HG02623 (cell line): ENCODE measurements at regions not wholly inside any gene's neighbourhood (a gene's known extent, or its start where the extent isn't known, plus 50 kb on each side); places are given as distances from the start of the nearest gene placed in this dataset.
A peak's percentile ranks its signal among the peaks of the same experiment; 100 is the strongest.

Source experiments
- ATAC-seq: cut with Tn5 transposase; IDR thresholded peaks from one replicate; pipeline ENCODE4 v1.9.1; 2021; ENCODE audit warnings: moderate library complexity; ENCODE audit not compliant: unreplicated experiment

DNA sequence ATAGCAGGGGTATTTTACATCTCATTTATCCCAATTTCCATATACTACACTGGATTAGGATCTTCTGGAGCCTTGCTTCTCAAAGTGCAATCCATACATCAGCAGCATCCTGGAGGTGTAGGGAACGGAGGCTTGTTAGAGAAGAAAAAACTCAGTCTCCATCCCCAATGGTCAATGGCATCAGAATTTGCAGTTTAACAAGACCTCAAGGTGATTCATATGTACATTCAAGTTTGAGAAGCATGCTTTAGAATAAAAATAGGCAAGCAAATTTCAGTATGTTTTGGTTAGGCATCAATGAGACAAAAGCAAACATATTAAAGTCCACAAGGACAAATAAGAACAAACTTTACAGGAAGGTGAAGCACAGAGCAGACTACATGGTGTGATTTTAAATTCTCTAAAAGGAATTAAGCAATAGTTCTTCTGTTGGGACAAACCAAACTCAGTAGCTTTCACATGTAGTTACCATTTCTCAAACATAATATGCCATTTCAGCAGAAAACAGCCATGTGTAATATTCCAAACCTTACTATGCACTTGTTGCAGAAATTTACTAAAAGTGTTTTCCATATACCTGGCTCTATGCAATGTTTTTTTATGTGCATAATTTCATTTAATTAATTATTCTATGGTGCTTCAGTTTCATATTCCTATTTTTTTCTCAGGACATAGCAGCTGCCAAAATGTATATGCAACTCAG, 360.3 kb upstream of the NECTIN3 start:
- ATAC-seq = no peak

DNA sequence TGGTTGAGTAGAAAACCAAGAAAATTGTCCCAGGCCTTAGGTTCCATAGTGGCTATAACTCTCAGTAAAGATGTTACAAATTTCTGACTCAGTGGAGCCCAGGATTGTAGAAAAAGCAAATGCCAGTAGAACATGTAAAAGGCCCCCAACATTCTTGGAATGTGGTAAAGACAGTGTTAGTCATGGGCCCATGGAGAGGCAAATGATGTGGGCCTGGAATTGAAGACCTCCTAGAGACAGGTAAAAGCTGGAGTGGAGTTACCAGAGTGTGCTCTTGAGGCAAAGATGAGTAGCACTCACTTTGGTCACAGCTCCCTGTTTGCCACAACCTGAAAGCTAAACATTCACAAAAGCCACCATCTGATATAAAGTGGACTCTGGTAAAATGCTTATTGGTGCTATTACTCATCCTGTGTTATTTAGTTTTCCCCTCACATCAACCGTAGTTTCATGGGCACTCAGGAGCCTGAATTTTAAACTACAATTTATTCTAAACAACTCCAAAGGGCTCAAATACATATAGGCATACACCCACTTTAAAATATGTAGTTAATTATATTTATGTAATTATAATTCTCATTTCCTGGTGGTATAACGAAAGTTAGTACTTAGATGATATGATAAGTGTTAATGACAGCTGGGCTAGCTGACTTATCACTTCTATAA, 359.6 kb upstream of the NECTIN3 start:
- no peak for ATAC-seq

DNA sequence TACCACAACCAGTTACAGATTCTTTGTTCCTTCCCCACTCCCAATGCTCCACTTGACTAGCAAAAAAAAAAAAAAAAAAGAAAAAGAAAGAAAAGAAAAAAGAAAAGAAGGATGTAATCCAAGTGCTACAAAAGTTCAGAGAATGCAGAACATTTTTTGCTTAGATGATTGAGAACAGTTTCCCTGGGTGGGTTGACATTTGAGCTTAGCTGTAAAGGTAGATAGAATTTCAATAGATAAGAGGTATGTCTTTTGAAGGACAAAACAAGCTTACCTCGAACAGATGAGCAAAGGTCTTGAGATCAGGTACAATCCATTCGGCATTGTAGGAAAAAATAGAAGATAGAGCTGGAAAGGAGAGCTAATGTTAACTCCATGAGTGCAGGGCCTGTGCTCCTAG, 344.6 kb upstream of the NECTIN3 start:
- ATAC-seq = no peak

DNA sequence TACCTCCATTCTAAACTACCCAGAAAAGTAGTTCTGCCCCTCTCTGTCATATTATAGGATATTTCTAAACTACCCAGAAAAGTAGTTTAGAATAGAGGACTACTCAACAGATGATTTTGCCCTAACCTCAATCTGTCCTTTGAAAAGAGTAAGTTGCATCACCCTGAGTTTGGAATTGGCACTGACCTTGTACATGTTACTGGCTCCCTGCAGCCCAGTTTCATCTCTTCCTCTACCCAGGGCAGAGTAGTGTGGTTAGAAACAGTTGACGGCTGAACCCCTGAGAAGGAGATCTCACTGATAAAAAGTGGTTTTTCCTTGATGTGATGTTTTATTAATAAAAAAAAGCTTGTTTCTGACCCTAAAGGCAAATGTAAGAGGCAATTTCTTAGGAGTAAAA, 340.5 kb upstream of the NECTIN3 start:
- ATAC-seq = no peak

DNA sequence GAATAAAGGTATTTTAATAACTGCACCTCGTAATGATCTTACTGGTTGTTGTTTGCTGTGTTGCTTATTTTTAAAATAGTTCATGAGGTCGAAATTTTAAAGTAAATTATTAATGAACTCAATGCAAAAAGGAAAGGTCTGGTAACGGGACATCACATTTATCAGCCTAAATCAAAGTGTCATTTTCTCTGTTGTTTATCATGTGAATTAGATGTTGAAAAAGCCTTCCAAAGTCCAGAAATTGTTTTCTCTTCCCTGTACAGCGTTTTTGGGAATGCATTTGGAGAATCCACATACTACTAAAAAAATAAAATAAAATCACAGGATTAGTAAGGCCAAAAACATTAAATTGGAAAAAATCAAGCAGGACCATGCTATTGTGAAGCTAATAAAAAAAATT, 339.2 kb upstream of the NECTIN3 start:
- no peak for ATAC-seq

DNA sequence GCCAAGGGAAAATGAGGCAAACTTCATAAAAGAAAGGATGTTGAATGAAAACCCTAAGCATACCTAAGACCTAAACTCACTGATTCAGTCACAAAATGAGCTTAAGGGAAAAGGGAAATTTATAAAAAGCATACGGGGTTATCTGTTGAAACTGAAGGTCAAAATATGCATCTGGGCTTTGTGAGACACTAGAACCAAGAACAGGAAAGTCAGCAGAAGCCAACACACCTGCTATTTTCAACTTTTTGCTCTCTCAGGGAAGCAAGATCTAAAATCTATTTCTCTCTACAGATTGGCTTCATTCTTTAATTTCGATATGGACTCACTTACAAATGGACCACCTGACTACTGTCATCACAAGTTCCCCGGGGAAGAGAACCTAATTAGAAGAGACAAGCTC, 338.6 kb upstream of the NECTIN3 start:
- no peak for ATAC-seq

DNA sequence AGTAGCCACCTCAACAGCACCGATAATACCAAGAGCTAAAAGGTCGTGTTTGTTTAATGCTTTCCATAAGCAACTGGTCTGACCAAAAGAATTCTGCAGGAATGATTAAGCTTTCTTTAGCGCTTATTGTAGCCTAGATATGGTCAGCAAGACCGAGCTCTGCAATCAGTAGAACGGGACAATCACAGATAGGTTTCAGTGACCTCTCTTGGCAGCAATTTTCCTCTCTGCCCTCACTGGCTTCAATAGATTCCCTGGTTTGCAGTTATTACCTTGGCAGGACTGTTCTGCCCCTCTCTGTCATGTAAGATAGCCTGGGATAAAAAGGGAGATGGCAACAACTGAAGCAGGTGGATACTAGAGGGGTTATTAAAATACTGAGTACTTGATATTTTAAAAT, 337.1 kb upstream of the NECTIN3 start:
- ATAC-seq = no peak

DNA sequence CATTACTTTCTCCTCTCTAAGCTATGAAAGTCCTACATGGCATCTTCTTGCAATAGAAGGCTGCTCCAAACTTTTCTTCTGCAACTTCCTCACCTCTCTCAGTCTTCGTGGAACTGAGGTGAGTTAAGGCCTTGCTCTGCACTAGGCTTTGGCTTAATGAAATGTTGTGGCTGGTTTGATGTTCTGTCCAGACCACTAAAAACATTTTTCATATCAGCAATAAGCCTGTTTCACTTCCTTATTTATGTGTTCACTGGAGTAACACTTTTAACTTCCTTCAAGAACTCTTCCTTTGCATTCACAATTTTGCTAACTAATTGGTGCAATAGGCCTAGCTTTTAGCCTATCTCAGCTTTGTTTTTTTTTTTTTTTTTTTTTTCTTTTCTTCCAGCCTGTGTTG, 335.3 kb upstream of the NECTIN3 start:
- ATAC-seq = peak; percentile 79

DNA sequence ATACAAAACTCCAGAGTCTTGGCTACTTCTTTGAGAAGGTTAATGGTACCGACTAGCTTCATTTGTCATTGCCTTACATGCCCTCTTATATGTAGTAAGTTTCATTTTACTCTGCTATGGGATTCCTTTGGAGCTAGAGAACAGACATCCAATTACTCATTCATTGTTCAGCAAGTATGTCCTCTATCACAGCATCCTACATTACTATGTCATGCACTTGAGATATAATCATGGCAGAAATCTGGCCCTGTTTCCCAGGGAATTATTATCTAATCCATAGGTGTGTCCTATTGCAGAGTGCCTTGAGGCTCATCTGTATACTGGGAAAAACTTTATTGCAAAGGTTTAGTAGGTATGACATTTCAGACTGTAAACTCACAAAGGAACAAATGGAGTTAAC, 333.1 kb upstream of the NECTIN3 start:
- no peak for ATAC-seq

DNA sequence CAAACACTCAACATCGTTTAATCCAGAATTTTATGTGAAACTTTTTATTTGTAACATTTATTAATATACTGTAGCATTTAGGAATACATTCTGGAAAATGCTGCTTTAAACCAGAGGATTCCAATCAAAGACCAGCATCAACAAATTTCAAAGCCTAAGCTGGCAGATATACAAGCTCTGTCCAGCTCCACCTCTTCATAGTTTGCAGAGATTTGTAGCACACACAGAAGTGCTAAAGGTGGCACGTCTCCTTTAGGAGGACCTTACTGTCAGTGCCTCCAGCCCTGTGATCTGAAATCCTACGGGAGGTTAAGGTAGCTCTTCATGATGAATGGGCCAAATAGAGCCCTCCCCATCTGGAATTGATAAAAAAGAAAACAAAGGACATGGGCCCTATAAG, 329.7 kb upstream of the NECTIN3 start:
- no peak for ATAC-seq

DNA sequence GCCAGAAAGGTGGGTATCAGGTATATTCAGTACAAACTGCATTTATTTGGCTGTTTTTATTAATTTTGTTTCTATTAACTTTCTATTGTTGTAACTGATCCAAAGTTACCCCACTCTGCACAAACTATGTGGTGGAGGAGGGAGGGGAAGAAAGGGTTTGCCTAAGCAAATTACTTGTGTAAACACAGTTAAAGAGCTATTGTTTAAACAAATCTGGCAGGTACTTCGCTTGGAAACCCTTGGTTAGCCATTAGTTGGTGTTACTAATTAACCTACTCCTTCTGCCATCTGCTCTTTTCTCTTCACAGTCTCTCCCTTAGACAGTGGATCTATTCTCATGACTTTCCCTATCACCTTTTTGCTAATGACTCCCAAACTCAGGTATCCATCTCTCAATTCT, 328.4 kb upstream of the NECTIN3 start:
- ATAC-seq = no peak

DNA sequence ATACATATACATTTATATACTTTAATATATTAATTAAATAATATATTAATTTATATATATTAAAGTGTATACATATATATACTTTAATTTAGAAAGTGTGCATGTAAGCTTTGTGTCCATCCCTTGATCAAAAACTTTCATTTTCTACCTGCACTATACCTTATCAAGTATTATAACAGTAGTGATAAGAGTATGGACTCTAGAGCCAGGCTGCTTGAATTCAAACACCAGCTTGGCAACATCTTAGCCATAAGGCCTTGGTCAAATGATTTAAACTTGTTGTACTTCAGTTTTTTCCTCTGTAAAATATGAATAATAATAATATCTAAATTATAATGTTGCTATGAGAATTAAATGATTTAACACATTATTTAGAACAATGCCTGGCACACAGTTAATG, 327.6 kb upstream of the NECTIN3 start:
- ATAC-seq = no peak

DNA sequence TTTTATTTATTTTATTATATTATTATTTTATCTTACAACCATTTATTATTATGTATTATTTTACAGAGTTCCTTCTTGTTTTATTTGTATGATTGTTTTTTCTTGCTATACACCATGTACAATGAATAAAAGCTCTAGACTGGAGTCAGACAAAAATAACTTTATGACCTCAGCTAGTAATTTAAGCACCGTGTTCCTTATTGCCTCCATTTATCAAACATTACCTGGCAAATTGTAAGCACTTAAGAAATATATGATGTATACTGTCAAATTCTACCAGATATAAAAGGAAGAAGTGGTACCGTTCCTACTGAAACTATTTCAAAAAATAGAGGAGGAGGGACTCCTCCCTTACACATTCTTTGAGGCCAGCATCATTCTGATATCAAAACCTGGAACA, 326.9 kb upstream of the NECTIN3 start:
- no peak for ATAC-seq

DNA sequence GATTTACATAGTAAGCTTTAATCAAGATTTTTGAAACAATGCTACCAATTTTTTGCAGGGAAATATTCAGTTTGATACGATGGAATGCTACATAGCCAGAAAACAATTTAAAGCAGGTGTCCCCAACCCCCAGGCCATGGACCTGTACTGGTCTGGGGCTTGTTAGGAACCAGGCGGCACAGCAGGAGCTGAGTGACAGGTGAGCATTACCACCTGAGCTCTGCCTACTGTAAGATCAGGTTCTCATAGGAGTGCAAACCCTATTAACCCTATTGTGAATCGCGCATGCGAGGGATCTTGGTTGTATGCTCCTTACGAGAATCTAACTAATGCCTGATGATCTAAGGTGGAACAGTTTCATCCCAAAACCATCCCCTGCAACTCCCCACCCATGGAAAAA, 322.6 kb upstream of the NECTIN3 start:
- no peak for ATAC-seq

DNA sequence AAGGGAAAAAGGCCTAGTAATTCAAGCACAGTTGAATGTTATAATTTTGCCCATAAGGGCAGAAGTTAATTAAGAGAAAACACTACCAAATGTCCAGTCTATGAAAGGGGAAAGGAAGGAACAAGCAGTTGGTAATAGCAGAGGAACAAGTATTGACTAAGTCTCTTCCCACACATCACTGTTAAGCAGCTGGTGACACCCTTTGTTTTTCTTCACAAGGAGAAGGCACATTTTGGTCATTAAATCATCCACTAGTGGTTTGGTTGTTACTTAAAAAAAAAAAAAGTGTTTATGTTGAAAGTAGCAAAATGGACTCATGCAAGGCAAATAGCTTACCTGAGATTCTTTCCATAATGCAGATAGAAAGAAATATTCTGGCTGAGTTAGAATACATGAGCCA, 321.4 kb upstream of the NECTIN3 start:
- ATAC-seq = no peak

DNA sequence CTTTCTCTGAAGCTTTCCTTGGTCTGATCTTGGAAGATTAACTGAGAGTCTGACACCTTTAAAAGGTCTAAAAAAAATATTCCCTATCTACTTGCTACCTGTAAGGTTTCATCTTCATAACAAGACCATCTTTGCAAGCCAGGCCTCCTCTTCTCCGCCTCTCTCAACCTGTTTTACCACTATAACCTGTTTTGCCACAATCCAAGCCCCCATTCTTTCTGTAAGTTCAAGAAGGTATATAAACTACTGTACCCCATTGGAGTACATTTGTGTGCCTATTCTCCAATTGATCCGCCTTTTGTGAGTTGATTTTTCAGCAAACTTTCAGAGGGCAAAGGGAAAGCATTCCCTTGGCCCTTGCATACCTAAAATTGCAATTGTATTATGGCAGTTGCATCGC, 319.3 kb upstream of the NECTIN3 start:
- no peak for ATAC-seq

DNA sequence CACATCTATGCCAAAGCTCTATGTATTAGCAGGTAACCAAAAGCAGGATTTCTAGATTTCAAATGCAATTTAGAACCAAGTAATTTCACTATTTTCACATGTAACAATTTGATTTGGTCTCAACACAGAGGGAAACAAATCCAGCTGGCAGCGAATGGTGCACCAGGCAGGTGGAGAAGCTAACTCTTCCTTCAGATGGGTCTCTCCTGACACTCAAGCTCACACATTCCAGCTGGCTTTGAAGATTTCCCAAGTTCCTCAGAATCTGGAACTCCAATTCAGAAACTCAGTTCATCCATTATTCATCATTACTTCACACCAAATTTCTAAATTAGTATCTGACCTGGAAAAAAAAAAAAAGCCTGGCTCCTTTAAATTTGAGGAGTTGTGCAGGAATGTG, 318.1 kb upstream of the NECTIN3 start:
- ATAC-seq = no peak

DNA sequence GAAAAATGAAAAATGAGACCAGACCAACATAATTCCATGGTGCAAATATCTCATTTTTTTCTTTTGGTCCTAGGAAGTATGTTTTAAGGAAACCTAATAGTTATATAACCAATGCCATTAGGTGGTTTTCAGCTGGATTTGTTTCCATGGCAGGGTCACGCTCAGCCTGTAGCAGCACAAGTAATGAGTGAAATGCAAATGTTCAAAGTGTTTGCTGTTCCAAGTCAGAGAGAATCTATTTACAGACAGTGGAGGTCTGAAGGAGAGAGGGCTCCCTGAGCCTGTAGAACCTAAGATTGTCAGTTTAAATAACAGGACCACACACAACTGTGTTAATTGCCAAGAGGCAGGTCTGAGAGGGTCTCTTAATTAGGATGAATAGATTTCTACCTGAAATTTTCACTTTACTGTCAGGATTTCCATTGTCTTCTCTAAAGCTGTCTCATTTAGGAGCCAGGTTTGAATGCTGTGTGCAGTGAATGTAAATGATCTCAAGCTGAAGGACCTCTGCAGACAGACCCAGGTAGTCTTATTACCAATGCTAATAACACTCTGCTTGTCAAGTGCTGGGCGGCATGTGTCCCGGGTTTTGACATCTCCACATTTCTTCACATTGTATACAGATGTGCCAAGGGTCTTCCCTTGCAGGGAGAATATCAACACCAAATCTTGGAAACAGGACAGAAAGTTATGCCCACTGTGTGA, 317.3 kb upstream of the NECTIN3 start:
- no peak for ATAC-seq

DNA sequence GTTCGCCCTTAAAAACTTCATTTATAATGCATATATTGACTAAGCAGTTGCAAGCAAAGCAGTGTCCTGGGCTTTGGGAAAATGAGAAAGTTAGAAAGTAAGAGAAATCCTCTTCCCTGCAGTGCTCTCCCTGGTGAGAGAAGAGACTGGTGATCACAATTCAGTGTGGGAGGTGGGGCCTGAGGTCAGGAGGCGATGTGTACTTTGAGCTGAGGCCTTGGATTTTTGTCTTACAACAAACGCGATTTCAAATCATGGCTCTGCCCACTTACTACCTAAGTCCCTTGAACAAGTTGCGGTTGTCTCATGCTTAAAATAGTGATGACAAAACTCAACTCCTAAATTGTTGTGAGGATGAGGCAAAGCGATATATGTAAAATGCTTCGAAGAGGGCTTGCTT, 316.3 kb upstream of the NECTIN3 start:
- ATAC-seq = no peak

DNA sequence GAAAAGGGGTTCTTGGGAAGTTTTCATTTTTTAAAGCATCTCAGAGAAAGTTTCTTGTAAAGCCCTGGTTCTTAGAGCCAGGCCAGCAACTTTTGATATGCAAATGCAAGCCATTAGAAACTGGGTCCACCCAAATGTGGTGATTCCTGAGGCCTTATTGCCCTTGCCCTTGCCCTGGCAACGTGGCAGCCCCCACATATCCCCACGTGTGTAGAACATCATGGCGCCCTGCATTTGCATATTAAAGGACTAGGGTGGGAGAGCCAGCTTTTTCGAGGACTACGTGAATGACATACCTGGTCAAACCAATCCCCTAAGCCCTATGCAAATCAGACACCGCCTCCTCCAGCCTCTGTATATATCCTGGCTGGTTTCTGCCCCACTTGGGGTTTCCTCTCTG, 314.9 kb upstream of the NECTIN3 start:
- ATAC-seq = no peak

DNA sequence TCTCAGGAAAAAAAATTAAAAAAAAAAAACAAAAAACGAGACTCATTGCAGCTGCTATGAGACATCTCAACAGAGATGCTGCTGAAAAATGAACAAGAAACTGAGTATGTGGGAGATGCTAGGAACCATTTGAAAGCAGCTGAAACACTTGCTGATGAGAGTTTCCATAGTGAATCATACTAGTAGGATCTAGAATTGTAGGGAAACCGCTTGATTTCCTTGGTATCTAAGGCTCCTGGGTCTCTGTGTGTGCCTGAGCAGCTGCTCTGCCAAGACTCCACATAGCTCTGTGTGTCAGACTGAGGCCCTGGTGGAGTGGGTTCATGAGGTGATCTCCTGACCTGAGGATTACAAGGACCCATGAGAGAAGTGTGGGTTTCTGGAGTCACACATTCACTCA, 313.4 kb upstream of the NECTIN3 start:
- no peak for ATAC-seq

DNA sequence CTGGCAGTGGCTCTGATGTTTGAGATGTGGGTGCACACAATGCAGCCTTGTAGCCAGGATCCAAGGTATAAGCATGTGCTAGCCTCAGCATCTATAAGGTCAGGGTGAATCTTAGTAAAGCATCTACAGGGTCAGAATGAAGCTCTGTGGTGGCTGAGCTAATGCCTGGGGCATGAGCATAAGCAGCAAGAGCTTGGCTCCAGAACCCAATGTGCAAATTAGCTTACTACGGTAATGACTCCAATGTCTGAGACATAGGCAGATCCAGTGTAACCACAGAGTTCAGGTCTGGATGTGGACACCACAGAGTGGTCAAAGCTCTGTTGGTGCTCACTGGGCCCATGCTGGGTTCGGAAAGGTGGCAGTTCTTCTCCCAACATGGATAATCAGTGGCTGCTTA, 304.5 kb upstream of the NECTIN3 start:
- ATAC-seq = no peak
